ENCODE measurements at regions not wholly inside any gene's neighbourhood (a gene's known extent, or its start where the extent isn't known, plus 50 kb on each side); places are given as distances from the start of the nearest gene placed in this dataset.

DNA sequence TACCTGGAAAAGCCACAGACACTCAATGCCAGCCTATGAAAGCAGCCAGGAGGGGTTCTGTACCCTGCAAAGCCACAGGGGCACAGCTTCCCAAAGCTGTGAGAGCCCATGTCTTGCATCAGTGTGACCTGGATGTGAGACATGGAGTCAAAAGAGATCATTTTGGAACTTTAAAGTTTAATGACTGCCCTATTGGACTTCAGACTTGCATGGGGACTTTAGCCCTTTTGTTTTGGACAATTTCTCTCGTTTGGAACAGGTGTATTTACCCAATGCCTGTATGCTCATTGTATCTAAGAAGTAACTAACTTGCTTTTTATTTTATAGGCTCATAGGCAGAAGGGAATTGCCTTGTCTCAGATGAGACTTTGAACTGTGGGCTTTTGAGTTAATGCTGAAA lies 244.9 kb upstream of the TYRP1 start:
- FAIRE-seq (no peak), DNase-seq (ENCODE audit: insufficient read length, low spot score) (no peak)

DNA sequence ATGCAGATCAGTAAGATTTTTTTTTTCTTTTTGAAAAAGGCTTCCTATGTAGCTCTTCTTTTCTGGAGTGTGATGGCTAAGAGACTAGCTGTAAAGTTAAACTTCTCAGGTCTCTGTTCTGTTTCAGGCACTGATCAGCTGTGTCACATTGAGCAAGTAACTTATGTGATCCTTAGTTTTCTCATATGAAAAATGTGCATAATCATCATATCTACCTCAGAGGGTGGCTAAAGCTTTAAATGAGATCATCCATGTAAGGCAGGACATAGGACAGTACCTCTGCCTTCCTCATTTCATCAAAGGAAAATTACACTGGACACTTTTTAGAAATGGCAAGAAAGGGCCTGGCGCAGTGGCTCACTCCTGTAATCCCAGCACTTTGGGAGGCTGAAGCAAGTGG lies 235.9 kb upstream of the TYRP1 start:
- FAIRE-seq = no peak
- no peak for DNase-seq (ENCODE audit: insufficient read length, low spot score)

DNA sequence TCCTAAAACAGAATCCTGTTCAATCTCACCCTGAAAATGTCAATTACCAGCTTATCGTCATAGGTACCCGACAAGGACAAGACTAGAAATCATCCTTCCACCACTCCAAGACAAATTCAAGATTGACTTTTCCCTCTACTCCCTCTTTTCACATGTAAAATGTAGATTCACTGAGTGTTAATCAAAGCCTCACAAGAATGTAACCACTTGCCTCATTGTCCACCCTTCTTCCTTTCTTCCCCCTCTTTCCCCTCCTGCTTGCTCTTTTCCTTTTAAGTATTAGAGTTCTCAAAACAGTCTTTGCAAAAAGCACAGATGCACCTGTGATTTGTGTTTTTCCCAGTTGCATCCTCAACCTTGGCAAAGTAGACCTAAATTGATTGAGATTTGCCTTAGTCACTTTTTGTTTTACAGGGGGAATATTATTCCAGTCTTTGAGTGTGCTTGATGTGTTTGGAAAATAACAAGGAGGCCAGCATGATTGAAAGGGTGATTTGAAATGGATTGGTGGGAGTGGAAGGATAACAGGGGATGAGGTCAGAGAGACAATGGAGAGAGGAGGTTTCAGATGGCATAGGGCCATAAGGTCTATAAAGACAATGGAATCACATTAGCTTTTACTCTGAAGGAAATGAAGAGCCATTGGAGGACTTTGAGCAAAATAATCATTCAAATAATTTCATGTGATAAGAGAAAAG lies 231.3 kb upstream of the TYRP1 start:
- no peak for FAIRE-seq

DNA sequence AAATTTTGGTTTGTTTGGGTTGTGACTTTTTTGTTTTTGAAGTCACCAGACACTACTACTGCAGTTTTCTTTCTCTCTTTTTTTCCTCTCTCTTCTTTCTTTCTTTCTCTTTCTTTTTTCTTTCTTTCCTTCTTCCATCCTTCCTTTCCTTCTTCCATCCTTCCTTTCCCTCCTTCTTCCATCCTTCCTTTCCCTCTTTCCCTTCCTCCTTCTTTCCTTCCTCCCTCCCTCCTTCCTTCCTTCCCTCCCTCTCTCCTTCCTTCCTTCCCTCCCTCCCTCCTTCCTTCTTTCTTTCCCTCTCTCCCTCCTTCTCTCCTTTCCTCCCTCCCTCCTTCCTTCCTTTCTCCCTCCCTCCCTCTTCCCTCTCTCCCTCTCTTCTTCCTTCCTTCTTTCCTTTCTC lies 230.3 kb upstream of the TYRP1 start:
- FAIRE-seq (no peak), DNase-seq (ENCODE audit: insufficient read length, low spot score) (no peak)

More for the DNA sequence above, 231.3 kb upstream of the TYRP1 start:
- no peak for DNase-seq (ENCODE audit: insufficient read length, low spot score)

DNA sequence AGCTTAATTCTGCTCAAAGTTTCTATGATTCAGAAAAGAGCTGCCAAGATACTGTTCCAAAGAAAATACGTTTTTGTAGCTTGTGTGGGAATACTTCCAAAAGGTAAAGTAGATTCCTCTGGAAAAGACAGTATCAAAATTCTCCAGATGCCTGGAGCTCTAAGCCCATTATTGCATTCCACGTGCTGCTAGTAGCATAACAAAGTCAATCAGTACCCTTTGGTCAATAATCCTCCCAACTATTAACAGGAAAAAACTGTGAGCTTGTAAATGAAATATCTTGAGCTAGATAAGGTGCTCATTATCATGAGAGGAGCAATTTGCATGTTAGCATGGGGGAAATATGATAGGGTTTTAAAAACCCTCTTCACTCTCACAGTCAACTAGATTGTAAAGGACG lies 229.5 kb upstream of the TYRP1 start:
- DNase-seq (ENCODE audit: insufficient read length, low spot score) (no peak), FAIRE-seq (no peak)

DNA sequence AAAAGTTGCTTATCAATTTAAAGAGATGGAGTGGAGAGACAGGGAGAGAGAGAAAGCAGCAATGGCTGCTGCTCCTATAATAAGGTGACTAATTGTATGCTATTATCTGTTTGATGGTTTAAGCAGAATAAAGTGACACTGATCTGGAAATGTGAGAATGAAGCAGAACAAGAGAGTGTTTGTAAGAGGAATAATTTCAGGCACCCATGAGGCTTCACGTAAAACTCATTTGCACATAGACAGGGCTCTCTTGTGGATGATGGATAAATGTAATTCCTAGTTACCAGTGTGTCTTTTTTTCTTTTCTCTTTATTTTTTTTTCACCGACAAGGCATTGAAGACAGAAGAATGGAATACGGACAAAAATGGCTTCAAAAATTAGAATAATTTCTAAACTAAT lies 228.8 kb upstream of the TYRP1 start:
- DNase-seq (ENCODE audit: insufficient read length, low spot score) (no peak), FAIRE-seq (no peak)

DNA sequence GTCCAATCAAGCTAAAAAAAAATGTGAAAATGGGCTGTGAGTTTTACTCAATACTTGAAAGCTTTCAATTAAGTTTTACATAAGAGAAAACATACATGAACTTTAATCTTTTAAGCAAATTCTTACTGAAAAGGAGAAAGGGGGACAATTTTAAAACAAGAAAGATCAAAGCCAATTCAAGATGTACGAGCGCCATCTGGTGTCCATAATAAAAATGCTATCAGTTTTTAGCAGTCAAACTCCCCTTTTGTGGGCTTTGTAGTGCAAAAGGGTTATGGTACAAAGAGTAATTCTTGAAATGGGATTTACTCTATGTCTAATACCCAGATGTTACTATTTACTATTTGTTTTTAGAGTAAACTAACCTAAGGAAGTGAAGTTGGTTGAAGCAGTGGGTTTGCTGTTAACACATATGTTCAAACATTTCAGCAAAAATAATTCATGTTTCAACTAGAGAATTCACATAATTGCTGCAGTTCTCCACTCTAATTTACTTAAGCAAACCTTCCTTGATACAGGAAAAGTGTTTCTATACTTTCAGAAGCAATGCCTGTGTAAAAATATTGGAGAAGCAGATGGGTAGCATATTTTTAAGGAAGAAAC lies 228.2 kb upstream of the TYRP1 start:
- peak; percentile 81 for FAIRE-seq
- no peak for DNase-seq (ENCODE audit: insufficient read length, low spot score)

DNA sequence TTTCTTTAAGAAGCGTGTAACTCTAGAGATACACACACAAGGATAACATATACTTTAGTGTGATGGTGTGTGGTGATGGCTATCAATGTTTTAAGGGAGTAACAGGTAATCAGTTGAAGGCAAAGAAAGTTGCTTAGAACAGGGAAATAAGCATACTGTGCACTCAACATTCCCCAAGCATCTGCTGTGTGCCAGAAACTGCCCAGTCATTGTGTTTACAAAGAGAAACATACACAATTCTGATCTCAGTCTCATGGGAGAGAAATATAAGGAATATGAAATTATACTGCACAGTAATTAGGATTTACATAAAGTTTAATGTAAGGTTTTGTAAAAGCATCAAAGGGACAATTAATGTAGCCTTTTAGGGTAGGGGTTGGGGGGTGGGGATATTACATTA lies 224.1 kb upstream of the TYRP1 start:
- FAIRE-seq (no peak), DNase-seq (ENCODE audit: insufficient read length, low spot score) (no peak)

DNA sequence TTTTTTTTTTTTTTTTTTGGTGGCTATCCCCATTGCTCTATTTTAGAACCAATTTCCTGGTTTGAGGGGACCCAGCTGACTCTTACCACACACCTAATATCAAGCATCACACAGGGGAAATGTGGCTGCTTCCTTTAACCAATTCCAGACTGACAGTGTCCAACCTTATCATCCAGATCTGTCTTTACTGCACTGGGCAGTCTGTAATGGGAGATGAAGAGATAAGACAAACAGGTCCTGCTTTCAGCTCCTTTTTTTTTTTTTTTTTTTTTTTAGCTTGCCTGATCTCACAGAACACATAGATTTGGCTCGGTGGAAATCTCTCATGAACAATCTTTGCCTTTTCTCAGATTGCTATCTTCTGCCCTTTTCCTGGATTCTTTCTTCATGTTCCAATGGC lies 198.8 kb upstream of the TYRP1 start:
- no peak for DNase-seq (ENCODE audit: insufficient read length, low spot score)

DNA sequence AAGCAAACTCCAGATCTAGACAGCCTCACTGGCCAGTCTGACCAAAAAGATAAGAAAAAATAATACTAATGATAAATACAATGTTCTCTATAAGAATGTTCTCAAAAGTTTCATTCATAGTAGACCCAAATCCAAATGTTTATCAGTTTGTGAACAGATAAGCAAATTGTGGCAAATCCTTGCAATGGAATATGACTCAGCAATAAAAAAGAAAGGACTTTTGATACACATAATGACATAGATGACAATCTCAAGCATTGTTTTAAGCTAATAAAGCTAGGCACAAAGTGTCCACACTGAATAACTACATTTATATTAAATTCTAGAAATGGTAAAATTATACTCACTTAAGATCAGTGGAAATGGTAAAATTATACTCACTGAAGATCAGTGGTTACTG lies 195.4 kb upstream of the TYRP1 start:
- DNase-seq (ENCODE audit: insufficient read length, low spot score) (no peak), FAIRE-seq (no peak)

More for the DNA sequence above, 198.8 kb upstream of the TYRP1 start:
- no peak for FAIRE-seq

DNA sequence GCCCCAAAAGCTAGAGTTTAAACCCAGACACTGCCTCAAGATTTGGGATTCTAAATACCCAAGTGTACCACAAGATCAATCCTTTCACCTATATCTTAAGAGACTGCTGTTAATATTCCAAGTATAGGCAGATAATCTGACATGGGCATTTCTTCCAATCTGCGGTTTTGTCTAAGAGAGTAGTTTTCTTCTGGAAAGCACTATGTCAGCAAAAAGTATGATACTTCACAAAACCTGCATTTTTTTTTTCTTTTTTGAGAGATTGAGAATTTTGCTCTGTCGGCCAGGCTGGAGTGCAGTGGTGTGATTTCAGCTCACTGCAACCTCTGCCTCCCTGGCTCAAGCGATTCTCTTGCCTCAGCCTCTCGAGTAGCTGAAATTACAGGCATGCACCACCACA lies 190.7 kb upstream of the TYRP1 start:
- FAIRE-seq = no peak

DNA sequence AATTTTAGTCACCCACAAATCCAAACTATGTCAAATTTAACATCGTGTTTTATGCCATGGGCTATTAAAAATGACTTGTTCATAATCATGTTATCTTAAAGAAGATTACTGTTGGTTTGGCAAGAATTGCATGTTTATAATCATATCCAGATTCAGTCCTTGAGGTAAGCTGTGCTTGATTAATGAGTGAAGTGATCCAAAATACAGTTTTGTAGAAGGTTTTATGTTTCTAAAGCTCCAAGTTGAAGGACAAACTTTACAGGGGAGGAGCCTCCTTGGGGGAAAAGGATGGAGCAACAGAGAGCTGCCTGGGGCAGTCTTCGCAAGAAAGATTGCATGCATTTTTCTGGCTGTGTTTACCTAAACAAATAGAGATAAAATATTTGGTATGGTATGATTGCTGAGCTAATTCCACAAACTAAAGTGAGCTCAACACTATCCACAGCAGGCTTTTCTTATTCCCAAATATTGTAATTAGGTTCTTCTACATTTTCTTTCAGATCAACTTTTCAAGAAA lies 189.5 kb upstream of the TYRP1 start:
- DNase-seq (ENCODE audit: insufficient read length, low spot score) (no peak), FAIRE-seq (no peak)

More for the DNA sequence above, 190.7 kb upstream of the TYRP1 start:
- DNase-seq (ENCODE audit: insufficient read length, low spot score) = no peak

DNA sequence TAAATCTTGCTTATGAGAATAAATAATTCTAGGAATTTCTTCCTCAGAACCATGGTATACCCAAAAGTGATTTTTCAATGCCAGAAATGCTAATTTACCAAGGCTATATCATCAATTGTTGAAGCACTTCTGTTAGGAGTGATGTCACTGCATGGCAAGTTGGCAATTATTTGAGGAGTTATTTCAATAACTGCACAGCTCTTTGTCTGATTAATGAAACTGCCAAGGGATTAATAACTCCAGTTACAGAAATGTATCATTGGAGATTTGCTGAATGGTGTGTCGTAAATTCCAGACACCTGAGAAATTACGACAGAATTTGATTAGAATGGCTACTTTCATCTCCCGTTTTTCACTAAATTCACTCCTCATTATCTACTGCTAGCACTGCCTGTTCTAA lies 182.6 kb upstream of the TYRP1 start:
- FAIRE-seq (no peak), DNase-seq (ENCODE audit: insufficient read length, low spot score) (no peak)

DNA sequence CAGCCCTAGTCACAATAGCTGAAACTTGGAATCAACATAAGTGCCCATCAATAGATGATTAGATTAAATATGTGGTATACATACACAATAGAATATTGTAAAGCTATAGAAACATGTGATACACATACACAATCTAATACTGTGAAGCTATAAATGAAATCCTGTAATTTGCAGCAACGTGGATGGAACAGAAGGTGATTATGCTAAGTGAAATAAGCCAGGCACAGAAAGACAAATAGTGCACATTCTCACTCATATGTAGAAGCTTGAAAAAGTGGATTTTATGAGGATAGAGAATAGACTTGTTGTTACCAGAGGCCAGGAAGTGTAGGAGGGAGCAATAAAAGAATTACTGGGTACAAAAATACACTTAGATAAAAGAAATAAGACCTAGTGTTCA lies 181.5 kb upstream of the TYRP1 start:
- no peak for DNase-seq (ENCODE audit: insufficient read length, low spot score)

DNA sequence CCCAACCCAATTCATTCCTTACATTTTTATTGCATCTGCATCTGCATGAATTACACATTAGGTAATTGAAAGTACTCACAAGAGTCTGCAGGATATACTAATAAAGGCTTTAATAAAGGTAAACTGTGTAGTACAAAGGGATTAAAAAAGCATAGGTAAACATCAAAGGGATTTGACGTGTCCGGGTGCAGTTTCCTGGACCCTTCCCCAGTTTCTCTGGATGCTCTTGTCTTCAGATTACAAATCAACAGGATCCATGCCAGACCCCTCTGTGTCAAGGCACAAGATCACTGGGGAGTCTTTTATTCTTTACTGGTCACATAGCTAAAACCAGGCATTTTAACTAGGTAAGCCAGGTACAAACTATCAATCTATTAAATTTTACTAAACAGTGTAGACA lies 177.2 kb upstream of the TYRP1 start:
- FAIRE-seq (no peak), DNase-seq (ENCODE audit: insufficient read length, low spot score) (no peak)

More for the DNA sequence above, 181.5 kb upstream of the TYRP1 start:
- FAIRE-seq = no peak

DNA sequence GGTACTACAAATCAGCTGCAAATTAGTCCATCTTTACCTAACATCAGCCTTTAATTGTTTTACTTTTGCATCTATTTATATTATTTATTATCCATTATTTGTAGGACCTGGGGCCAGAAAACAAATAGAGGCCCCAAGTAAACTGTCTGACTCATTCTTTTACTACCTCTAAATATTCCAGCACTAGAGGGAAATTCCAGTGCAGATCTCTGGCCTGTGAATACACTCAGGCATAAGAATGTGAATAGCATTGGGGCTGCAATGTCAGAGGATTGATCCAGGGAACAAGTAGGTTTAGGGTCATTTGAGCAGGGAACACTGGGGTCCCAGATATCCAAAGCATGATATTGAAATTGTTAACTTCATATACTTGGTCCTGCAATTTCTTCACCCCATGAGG lies 176.6 kb upstream of the TYRP1 start:
- no peak for FAIRE-seq
- DNase-seq (ENCODE audit: insufficient read length, low spot score) = no peak

DNA sequence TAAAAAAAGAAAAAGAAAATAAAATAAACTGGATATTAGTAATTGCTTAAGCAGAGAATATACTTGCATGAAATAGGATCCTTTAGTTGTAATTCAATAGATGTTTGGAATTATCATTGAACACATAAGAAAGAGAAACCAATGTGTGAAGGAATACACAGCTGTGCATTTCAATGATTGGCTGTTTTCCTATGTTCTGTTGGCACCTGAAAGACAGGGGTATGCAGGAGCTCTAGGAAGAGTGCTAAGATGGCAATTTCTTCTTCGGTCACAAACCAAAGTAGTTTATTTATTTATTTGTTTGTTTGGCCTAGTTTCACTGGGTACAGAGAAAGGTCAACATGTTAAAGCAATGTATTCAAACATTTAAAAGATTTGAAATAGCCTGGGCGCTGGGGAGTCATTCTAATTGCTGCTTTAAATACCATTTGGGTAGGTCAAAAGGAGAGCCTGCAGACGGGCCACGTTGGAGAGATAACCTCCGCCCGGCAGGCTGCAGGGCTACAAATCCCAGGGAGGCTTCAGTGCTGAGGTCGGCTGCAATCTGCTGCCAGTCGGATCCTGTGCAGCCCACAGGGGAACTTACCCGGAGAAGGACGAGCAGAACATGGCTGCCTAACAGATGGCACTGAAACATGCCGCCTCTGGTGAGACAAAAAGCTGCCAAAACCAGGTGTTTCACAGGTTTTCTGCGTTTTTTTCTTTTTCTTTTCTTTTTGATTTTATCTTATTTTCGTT lies 154.2 kb upstream of the TYRP1 start:
- DNase-seq (ENCODE audit: insufficient read length, low spot score) (no peak), FAIRE-seq (no peak)

DNA sequence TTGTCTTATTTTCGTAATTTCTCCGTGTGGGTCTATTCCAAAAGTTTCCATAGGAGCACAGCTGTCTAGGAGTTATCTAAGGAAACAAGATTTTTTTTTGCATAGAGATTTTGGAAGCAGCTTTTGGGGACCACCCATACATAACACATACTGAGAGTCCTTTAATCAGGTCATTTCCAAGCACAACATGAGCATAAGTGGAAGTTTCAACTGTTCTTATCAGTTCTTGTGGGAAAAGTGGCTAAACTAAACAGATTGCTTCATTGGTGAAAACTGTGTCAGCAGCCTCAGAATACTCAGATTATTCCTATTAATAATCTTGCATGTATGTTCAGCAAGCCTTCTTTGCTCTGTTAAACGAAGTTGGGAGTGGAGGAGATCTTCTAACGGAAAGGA lies 153.6 kb upstream of the TYRP1 start:
- FAIRE-seq = no peak
- DNase-seq (ENCODE audit: insufficient read length, low spot score) = no peak

DNA sequence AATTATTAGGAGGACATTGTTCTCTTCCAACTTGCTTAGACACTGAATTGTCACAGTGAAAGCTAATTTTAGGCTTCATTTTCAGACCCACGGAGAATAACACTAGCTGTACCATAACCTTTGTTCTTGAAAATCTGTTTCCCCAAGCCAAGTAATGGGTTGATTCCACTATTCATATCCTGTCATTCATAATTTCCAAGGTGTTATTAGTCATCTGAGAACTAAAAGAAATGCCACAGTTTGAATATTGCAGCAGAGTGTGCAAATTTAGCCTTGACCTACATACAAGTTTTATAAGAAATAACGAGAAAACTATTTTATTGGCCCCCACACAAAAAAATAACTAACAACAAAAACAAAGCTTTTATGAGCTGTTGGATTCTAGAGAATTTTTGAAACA lies 148.5 kb upstream of the TYRP1 start:
- FAIRE-seq (no peak), DNase-seq (ENCODE audit: insufficient read length, low spot score) (no peak)

DNA sequence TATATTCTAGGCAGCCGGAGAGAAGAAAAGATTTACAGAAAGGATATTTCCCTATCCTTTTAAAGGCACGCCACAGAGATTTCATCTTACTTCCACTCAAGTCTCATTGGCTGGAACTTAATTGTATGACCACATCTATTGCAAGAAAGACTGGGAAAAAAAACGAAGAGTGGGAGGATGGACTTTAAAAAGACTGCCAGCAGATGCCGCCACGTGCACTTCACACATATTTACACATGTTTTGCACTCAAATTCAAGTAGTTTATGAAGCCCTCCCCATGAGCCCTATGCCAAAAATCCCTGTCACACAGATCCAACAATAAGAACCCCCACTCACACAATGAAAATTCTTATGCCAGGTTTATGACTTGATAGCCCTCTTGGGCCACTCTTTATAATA lies 138.5 kb upstream of the TYRP1 start:
- DNase-seq (ENCODE audit: insufficient read length, low spot score) = no peak
- no peak for FAIRE-seq

DNA sequence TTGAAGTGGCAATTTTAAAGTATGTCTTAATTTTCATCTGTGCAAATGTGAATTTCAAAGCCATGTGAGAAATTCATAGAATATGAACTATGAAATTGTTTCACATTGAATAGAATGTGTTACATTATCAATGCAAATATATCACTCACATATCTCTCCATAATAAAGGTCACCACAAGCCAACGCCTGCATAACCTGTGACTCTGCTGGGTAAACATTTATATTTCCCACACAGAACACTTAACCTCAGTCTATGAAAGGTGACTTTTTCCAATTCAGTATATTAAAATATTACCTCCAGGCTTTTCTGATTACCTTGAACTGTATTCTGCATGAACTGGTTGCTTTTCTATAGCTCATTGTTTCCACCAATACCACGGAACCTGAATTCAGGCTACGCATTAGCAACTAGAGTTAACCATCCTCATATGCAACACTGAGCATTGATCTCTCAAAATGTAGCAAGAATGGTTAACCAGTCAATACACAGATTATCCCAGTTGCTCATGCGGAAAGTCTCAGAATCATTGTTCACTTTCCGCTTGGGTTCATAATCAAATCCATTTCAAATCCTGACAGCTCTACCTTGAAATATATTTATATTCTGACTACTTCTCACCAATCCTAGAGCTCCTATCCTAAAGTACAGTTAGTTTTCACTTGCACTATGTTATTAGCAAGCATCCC lies 126.6 kb upstream of the TYRP1 start:
- no peak for FAIRE-seq
- no peak for DNase-seq (ENCODE audit: insufficient read length, low spot score)

Data from GM19239 (cell line).